ENCODE measurements at regions not wholly inside any gene's neighbourhood (a gene's known extent, or its start where the extent isn't known, plus 50 kb on each side); places are given as distances from the start of the nearest gene placed in this dataset.

DNA sequence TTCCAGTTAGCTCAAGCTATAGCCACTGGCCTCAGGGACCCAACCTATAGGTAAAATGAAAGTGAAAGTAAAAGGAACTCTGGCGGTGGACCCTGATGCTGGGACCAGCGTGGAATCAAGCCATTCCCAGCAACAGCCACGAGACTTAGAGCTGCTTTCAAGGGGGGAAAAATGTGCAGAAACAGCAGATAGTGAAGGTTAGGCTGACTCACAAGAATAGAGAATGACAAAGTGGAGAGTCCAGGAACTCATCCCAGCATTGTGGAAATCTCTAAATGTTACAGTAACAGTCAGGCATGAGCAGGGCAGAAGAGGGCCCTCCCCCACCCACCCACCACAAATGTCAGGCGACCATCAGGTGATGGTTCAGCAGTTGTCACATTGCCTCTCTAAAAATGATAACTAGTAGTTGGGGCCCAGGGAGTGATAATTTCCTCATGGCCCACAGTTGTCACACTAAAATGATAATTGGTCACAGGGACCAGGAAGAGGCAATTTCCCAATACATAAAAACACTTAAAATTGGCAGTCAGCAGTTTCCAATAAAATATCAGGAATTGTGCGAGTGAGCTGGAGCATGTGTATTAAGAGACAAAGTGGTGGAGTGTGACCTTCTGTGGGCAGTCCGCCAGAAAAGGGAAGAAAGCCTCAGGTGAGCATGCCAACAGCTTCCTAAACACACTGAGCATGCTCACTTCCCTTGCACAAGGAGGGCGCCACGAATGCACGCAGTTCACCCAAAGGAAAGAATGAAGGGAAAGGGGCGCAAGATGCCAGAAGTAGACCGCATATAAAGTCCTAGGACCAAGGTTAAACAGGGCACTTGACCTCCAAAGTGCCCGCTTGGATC lies 129.8 kb upstream of the PPP1R3A start:
- intact Hi-C loops (cut with micrococcal nuclease) = no loop called here
- ATAC-seq (no peak), DNase-seq (no peak)

DNA sequence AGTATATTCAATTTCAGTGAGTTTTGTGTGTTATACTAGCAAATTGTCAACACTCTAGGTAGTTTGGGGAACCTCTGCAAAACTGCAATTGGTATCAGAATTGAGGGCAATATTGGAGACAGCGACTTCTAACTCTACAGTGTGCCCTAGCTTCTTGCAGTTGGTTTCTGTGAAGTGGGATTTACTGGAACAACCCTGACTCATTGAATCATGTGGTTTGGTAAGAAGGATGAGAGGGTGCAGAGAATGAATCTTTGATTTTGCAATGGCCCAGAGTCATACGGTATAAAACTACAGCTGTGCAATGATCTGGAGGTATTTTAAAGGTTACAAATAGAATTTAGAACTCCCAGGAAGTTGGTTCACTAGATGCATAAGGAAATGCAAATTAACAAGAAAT lies 129.1 kb upstream of the PPP1R3A start:
- intact Hi-C loops (cut with micrococcal nuclease) = no loop called here
- no peak for ATAC-seq
- no peak for DNase-seq

DNA sequence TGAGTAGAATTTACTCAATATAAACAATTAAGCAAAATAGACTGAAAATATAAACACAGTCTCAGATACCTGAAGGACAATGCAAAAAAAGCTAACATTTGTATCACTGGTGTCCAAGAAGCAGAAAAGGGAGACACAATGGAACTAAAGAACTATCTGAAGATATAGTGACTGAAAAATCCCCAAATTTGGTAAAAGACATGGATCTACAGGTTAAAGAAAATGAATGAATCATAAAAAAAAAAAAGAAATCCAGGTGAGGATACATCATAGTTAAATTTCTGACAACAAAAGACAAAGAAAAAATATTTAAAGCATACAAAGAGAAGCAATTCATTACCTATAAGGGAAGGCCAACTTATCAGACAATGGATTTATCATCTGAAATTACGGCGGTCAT lies 114.7 kb upstream of the PPP1R3A start:
- DNase-seq = no peak
- intact Hi-C loops (cut with micrococcal nuclease) = no loop called here
- ATAC-seq = no peak

DNA sequence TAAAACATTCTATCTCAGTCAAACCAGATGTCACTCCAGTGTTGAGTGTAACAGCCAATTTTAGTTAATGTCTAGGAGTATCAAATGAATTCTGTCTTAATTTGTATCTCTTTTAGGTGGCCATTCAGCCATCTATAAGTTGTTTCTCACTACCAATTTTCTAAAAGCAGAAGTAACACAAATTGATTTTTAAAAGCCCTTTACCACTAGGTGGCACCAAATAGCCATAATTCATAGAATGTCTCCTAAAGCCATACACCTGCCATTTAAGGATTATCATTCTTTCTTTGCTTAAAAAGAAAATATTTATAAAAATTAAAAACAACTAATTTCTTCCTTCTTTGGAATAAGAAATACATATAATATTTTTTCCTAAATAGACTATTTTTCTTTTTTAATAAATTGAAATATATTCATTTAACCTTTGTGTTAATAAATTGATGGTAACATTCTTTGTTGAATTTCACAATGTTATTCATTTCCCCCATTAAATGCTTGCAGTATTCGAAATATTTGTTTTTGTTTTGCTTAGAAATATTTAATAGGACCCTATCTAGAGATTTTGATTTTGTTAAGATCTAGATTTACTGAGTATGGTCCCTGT lies 107.8 kb upstream of the PPP1R3A start:
- no peak for ATAC-seq
- intact Hi-C loops (cut with micrococcal nuclease) = loop anchor here (10.0 kb wide), 1 partner anchor 1888 kb away; no protein-coding TSS in a partner anchor
- DNase-seq = no peak

DNA sequence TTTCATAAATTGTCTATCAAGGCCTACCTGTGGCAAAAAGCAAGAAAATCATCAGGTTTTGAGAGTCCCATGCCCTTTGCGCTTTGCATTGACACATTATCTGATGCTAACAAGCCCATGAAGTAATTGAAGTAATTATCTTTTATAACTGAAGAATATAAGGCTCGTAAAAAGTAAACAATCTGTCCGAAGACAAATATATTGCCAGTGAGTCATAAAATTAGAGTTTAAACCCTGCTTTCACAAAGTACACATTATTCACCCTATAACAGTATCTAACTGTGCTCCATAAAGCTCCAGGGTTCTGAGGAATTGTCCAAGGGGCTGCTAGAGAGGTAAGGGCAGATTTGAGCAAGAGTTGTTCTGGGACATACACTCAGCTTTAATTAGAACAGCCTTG lies 102.3 kb upstream of the PPP1R3A start:
- ATAC-seq (no peak), DNase-seq (no peak)
- intact Hi-C loops (cut with micrococcal nuclease) = loop anchor here (10.0 kb wide), 1 partner anchor 1894 kb away; no protein-coding TSS in a partner anchor

DNA sequence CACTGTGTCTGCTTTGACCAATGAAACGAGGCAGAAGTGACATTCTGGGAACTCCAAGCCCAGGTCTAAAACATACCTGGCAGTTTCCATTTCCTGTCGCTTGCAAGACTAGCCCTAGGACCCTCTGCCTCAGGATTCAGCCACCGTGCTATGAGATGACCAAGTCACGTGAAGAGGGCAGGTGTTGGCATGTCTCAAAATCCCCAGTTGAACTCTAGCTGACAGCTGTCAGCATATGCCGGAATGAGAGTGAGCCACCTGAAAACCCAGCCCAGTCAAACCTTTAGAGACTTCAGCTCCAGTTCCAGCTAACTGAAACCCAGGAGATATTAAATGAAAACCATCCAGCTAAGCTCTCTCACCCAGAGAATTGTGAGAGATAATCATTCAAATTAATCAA lies 89.9 kb upstream of the PPP1R3A start:
- ATAC-seq (no peak), DNase-seq (no peak)
- intact Hi-C loops (cut with micrococcal nuclease) = no loop called here

DNA sequence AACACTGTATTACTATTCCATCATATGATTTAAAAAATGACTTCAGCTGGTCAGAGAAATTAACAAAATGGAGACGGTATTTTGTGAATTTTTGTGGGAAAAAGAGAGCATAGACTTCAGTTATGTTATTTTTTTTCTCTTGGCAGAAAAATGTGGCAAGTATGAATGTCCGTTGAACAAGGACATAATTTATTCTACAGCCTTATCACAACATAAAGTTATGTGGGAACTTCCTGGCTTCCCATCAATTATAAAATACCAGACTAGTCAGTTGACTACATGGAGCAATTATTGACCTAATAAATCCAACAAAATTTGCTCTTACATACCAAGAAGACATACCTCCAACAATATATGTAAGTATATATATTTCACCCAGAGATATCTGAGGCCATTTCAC lies 88.6 kb upstream of the PPP1R3A start:
- intact Hi-C loops (cut with micrococcal nuclease) = no loop called here
- DNase-seq (no peak), ATAC-seq (no peak)

DNA sequence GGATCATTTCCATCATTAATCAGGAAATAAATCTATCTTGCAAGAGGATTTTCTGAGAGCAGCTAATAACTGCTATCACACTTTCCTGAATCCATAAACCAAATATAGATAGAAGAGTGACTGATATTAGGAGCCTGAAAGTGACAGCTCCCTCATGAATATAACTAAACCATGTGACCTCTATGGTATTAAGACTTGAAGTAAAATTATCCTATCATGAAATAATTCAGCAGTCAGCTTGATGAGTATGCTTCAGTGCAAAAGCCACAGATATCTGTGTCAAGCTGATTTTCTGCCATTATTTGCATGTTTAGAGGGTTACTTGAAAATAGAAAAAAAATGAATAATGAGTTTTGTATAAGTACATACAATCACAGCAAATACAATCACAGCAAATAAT lies 80.1 kb upstream of the PPP1R3A start:
- intact Hi-C loops (cut with micrococcal nuclease) = no loop called here
- no peak for ATAC-seq

DNA sequence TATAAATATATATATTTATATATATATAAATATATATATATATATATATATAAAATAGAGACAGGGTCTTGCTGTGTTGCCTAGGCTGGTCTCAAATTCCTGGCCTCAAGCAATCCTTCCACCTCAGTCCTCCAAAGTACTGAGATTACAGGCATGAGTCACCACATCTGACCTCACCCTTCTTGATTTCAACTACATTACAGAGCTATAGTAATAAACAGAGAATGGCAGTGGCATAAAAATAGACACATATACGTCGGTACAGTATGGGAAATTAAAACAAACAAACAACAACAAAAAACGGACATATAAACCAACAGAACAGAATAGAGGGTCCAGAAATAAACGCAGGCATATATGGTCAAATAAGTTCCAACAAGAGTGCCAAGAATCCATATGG lies 77.6 kb upstream of the PPP1R3A start:
- intact Hi-C loops (cut with micrococcal nuclease) = no loop called here
- no peak for DNase-seq
- no peak for ATAC-seq

More for the DNA sequence above, 80.1 kb upstream of the PPP1R3A start:
- DNase-seq = no peak

DNA sequence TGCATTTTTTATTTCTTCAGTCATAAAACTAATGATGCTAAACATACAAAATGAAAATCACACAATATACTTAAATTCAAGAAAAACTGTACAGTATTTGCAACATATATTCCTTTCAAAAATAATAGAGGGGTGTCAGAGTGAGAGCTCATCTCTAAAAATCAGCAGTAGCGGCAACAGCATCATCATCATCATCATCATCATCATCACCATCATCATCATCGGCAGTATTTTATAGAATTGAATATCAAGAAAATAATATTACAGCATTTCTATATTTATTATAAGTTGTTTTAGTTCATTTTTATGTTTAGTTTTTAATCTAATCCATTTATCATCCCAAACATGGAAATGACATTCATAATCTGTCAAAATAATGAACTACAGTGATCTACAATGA lies 67.4 kb upstream of the PPP1R3A start:
- intact Hi-C loops (cut with micrococcal nuclease) = no loop called here

DNA sequence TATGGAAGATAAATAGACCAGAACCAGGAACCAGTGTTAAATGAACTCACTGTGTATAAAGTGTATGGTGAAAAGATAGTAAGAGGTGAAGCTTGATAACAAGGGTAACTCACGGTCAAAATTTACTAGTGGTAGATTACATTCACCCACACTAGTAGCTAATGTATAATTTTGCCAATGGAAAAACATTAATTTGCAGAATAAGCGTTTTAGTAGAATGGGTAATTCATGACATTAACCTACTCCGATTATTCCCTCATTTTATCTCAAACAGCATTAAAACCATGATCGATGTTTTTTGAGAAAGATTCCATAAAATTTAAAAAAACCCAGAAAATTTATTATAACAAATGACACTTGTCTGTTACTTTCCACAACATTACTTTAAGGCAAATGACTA lies 57.7 kb upstream of the PPP1R3A start:
- no peak for ATAC-seq
- intact Hi-C loops (cut with micrococcal nuclease) = no loop called here
- DNase-seq = no peak

More for the DNA sequence above, 67.4 kb upstream of the PPP1R3A start:
- DNase-seq (no peak), ATAC-seq (no peak)

DNA sequence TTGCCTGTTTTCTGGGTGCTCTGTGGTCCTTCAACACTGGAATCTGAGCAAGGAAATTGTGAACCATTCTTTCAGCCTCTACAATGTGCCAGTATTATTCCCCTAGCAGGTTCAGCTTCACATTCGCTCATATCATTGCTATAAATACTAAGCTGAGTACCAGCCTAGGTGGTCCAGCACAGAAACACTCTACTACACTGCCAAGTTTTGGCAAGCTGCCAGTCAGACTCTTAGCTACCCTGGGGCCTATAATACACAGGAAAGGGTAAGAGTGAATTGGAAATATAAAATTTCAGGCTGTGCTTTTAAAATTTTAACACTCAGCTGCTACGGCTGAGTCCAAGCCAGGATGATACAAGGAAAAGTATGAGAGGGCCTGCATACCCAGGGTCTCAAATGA lies 49.9 kb upstream of the PPP1R3A start:
- intact Hi-C loops (cut with micrococcal nuclease) = no loop called here
- ATAC-seq (no peak), DNase-seq (no peak)

Data from left ventricle myocardium superior (tissue), 1 donor.